Transverse colon (tissue), 4 donors: ENCODE measurements at regions not wholly inside any gene's neighbourhood (a gene's known extent, or its start where the extent isn't known, plus 50 kb on each side); places are given as distances from the start of the nearest gene placed in this dataset.

Experiments
- CTCF ChIP-seq, 5 experiments: fragments of 200-600 bp in 3 of 5; fragments of 450-650 bp in 2 of 5; sonication (generic) in 3 of 5; IDR thresholded peaks; 1 replicate in 2 of 5; 2 replicates in 3 of 5; pipeline ENCODE4 v1.5.1; 2016 to 2017; ENCODE audit warnings: antibody characterized with exemption in 5 of 5, inconsistent platforms in 3 of 5, mild to moderate bottlenecking in 2 of 5, moderate library complexity in 1 of 5
- POLR2AphosphoS5 ChIP-seq, 3 donors: sonication (generic); formaldehyde crosslinking; IDR thresholded peaks; one replicate each; pipeline ENCODE4 v1.6.1; 2016; ENCODE audit warnings: antibody characterized with exemption in 3 of 3

- TF ChIP-seq POLR2AphosphoS5 (IDR thresholded peaks at IDR 0.05) (no peak), CTCF (IDR thresholded peaks at IDR 0.05) (no peak)
Measured at GRCh38 chr10:30708234-30708633, 78.7 kb upstream of the LYZL2 start.
